ENCODE measurements at regions not wholly inside any gene's neighbourhood (a gene's known extent, or its start where the extent isn't known, plus 50 kb on each side); places are given as distances from the start of the nearest gene placed in this dataset.

GRCh38 chr12:59027199-59027598 lies 106.9 kb upstream of the LRIG3 start:
- TF ChIP-seq CTCF (IDR thresholded peaks at IDR 0.05; ENCODE audit: poor library complexity) = no peak
- no peak for TF ChIP-seq EZH2 (IDR thresholded peaks at IDR 0.05; ENCODE audit: borderline replicate concordance)
- no peak for TF ChIP-seq EZH2phosphoT487 (IDR thresholded peaks at IDR 0.05; ENCODE audit: low read depth, severe bottlenecking, unreplicated experiment)

Measured in hepatocyte (in vitro differentiated cells).